ENCODE measurements at regions not wholly inside any gene's neighbourhood (a gene's known extent, or its start where the extent isn't known, plus 50 kb on each side); places are given as distances from the start of the nearest gene placed in this dataset.

DNA sequence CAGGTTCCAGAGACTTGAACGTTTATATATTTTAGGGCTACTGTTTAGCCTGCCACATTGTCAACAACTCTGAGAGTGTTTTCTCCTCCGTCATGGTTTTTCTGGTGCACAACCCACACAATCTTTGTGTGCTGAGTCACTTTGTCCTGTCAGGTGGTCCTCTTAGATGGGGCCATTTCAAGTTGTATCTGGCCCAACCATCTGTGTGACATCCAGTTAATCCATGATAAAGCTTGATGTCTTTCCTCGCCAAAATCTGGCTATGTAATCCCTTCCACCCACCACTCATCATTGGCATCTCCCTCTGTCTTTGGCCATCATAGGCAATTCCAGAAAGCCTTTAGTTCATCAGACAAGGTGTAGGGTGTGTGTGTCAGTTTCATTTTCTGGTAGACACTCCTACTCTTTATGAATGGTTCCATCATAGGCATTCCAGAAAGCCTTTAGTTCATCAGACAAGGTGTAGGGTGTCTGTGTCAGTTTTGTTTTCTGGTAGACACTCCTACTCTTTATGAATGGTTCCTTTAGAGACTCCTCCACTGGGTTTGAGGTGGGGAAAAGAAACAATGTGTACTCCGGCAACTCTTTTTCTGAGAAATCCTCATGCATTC is 282.0 kb upstream of the ACTBL2 start:
- no peak for TF ChIP-seq CTCF (conservative IDR thresholded peaks at IDR 0.05; ENCODE audit: low read depth, low read length)
- no peak for TF ChIP-seq EZH2 (IDR thresholded peaks at IDR 0.05; ENCODE audit: borderline replicate concordance, low read depth, low read length, poor library complexity, severe bottlenecking)
